Ectodermal cell (in vitro differentiated cells): ENCODE measurements at regions not wholly inside any gene's neighbourhood (a gene's known extent, or its start where the extent isn't known, plus 50 kb on each side); places are given as distances from the start of the nearest gene placed in this dataset.

Source experiments
- H3K27ac ChIP-seq: 2 replicates; pipeline ENCODE4 v1.7.0; 2013; ENCODE audit warnings: mild to moderate bottlenecking, low read depth, low read length; ENCODE audit not compliant: insufficient read depth, poor library complexity, severe bottlenecking
- H3K27me3 ChIP-seq: 2 replicates; pipeline ENCODE4 v1.7.0; 2013; ENCODE audit warnings: mild to moderate bottlenecking, low read length; ENCODE audit not compliant: insufficient read depth, control insufficient read depth, poor library complexity, severe bottlenecking
- H3K36me3 ChIP-seq: one replicate; pipeline ENCODE4 v1.7.0; 2013; ENCODE audit warnings: low read length; ENCODE audit not compliant: control insufficient read depth, insufficient read depth
- H3K4me1 ChIP-seq: one replicate; pipeline ENCODE4 v1.7.0; 2013; ENCODE audit warnings: low read length; ENCODE audit not compliant: control insufficient read depth, insufficient read depth
- H3K4me3 ChIP-seq: 2 replicates; pipeline ENCODE4 v1.7.0; 2013; ENCODE audit warnings: low read depth, low read length, control low read depth; ENCODE audit not compliant: insufficient read depth
- H3K9me3 ChIP-seq: 2 replicates; pipeline ENCODE4 v1.7.0; 2013; ENCODE audit warnings: mild to moderate bottlenecking, low read length, moderate library complexity; ENCODE audit not compliant: control insufficient read depth
- WGBS, 2 experiments: methylation state at CpG; one replicate each; pipeline ENCODE4 v1.1.7; 2013; ENCODE audit warnings: missing lambda C conversion rate in 2 of 2; 5-methylcytosine and 5-hydroxymethylcytosine counted together

GRCh38 chr7:114158275-114158674 lies 239.5 kb upstream of the PPP1R3A start:
- no peak overlapping the region for H3K27ac ChIP-seq
- WGBS, 2 experiments, result 90 to 92% methylated on average over 2 to 3 of the region's 3 CpGs

GRCh38 chr7:114156178-114156577 lies 237.4 kb upstream of the PPP1R3A start:
- H3K27me3 ChIP-seq, result no peaks in the 10 kb centered on the region
- H3K36me3 ChIP-seq, result no peaks in the 10 kb centered on the region
- no CpG with 5 or more reads among the region's 1 CpG for WGBS, 2 experiments
- H3K27ac ChIP-seq, result no peak overlapping the region
- H3K4me3 ChIP-seq, result no peak overlapping the region
- H3K9me3 ChIP-seq, result no peaks in the 10 kb centered on the region
- H3K4me1 ChIP-seq, result no peaks in the 10 kb centered on the region

More at GRCh38 chr7:114158275-114158674, 239.5 kb upstream of the PPP1R3A start:
- no peaks in the 10 kb centered on the region for H3K4me1 ChIP-seq
- H3K27me3 ChIP-seq, result no peaks in the 10 kb centered on the region
- no peak overlapping the region for H3K4me3 ChIP-seq
- H3K36me3 ChIP-seq, result no peaks in the 10 kb centered on the region
- no peaks in the 10 kb centered on the region for H3K9me3 ChIP-seq

- no peak overlapping the region for H3K4me3 ChIP-seq
- no peaks in the 10 kb centered on the region for H3K9me3 ChIP-seq
- no peaks in the 10 kb centered on the region for H3K27me3 ChIP-seq
- no peaks in the 10 kb centered on the region for H3K4me1 ChIP-seq
- H3K36me3 ChIP-seq, result no peaks in the 10 kb centered on the region
- WGBS, 2 experiments, result 84 to 87% methylated on average over 9 of the region's 9 CpGs
- H3K27ac ChIP-seq, result no peak overlapping the region
Measured at GRCh38 chr7:114155116-114156110, 236.6 kb upstream of the PPP1R3A start.

GRCh38 chr7:114153700-114154099 lies 234.9 kb upstream of the PPP1R3A start:
- no peaks in the 10 kb centered on the region for H3K27me3 ChIP-seq
- no peak overlapping the region for H3K4me3 ChIP-seq
- no peaks in the 10 kb centered on the region for H3K36me3 ChIP-seq
- H3K9me3 ChIP-seq, result no peaks in the 10 kb centered on the region
- no peaks in the 10 kb centered on the region for H3K4me1 ChIP-seq
- H3K27ac ChIP-seq, result no peak overlapping the region

GRCh38 chr7:114152314-114152938 lies 233.6 kb upstream of the PPP1R3A start:
- Histone ChIP-seq H3K36me3 (no peaks in the 10 kb centered on the region), H3K9me3 (no peaks in the 10 kb centered on the region), H3K27ac (no peak overlapping the region), H3K27me3 (no peaks in the 10 kb centered on the region), H3K4me1 (no peaks in the 10 kb centered on the region), H3K4me3 (no peak overlapping the region)
- 83 to 84% methylated on average over 5 of the region's 5 CpGs for WGBS, 2 experiments

- Histone ChIP-seq H3K4me1 (no peaks in the 10 kb centered on the region), H3K4me3 (no peak overlapping the region), H3K36me3 (no peaks in the 10 kb centered on the region), H3K27ac (no peak overlapping the region), H3K27me3 (no peaks in the 10 kb centered on the region), H3K9me3 (no peaks in the 10 kb centered on the region)
- 100% methylated on average over 3 of the region's 3 CpGs for WGBS, 2 experiments
Measured at GRCh38 chr7:114151777-114152176, 233.0 kb upstream of the PPP1R3A start.

- Histone ChIP-seq H3K4me3 (no peak overlapping the region), H3K9me3 (no peaks in the 10 kb centered on the region), H3K4me1 (no peaks in the 10 kb centered on the region), H3K27ac (no peak overlapping the region), H3K27me3 (no peaks in the 10 kb centered on the region), H3K36me3 (no peaks in the 10 kb centered on the region)
- WGBS, 2 experiments, result 100% methylated on average over 1 of the region's 1 CpG; no CpG with 5 or more reads in 1 of the 2 experiments
Measured at GRCh38 chr7:114150689-114151088, 231.9 kb upstream of the PPP1R3A start.

- Histone ChIP-seq H3K9me3 (no peaks in the 10 kb centered on the region), H3K4me3 (no peak overlapping the region), H3K36me3 (no peaks in the 10 kb centered on the region), H3K27me3 (no peaks in the 10 kb centered on the region), H3K4me1 (no peaks in the 10 kb centered on the region), H3K27ac (no peak overlapping the region)
- 92 to 98% methylated on average over 3 of the region's 3 CpGs for WGBS, 2 experiments
Measured at GRCh38 chr7:114148779-114149178, 230.0 kb upstream of the PPP1R3A start.

- 68% methylated on average over 3 of the region's 3 CpGs for WGBS, 2 experiments
- Histone ChIP-seq H3K36me3 (no peaks in the 10 kb centered on the region), H3K4me1 (no peaks in the 10 kb centered on the region), H3K27ac (no peak overlapping the region), H3K9me3 (no peaks in the 10 kb centered on the region), H3K4me3 (no peak overlapping the region), H3K27me3 (no peaks in the 10 kb centered on the region)
Measured at GRCh38 chr7:114141415-114141814, 222.6 kb upstream of the PPP1R3A start.

GRCh38 chr7:114140561-114140960 lies 221.8 kb upstream of the PPP1R3A start:
- whole genome bisulfite sequencing, 2 experiments, result 87 to 100% methylated on average over 1 of the region's 1 CpG
- H3K4me3 ChIP-seq, result no peak overlapping the region
- H3K4me1 ChIP-seq, result no peaks in the 10 kb centered on the region

More at GRCh38 chr7:114140561-114140960, 221.8 kb upstream of the PPP1R3A start:
- Histone ChIP-seq H3K9me3 (no peaks in the 10 kb centered on the region), H3K27me3 (no peaks in the 10 kb centered on the region), H3K36me3 (no peaks in the 10 kb centered on the region), H3K27ac (no peak overlapping the region)
